GM23248 (cell line): ENCODE measurements at regions not wholly inside any gene's neighbourhood (a gene's known extent, or its start where the extent isn't known, plus 50 kb on each side); places are given as distances from the start of the nearest gene placed in this dataset.

Source experiments
- EZH2 ChIP-seq: fragments of 200-600 bp; sonication (generic); IDR thresholded peaks from 2 replicates; pipeline ENCODE4 v1.6.1; 2018; ENCODE audit warnings: antibody characterized with exemption, mild to moderate bottlenecking; ENCODE audit not compliant: insufficient read depth, poor library complexity, severe bottlenecking
- EZH2phosphoT487 ChIP-seq: fragments of 200-600 bp; sonication (generic); IDR thresholded peaks from 2 replicates; pipeline ENCODE4 v1.6.1; 2018; ENCODE audit warnings: antibody characterized with exemption, moderate library complexity, mild to moderate bottlenecking, low read depth; ENCODE audit not compliant: insufficient read depth

DNA sequence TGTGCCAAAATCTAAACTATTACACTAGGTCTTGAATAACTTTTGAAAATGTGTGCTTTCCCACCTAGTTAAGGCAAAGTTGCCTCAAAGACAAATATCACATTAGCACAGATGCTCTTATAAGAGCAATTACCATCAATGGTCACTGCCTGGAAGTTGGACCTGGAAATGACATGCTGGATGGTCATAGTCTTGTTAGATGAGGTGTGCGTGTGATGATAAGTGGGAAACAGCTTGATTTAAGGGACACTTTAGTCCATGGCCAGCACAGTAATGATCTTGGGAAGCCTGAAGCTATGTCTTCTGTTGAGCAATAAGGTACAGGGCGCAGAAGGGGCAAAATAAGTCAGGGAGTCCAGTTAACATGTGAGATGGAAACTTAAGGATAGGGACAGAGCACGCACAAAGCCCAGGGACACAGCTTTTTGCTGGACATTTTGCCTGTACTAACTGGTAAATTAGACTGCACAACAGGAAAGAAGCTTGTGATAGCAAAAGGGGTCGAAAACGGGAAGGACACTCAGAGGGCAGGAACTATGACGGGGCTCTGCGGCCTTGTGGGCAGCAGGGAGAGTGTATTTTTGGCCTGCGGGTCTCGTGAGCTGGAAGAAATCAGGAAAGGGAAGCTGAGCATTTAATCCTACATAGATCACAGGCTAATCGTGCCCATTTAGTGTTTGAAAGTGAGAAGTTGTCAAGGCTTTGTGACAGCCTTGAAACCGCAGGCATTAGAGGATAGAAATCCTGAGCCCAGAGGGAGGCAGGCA lies 66.7 kb upstream of the BMP2 start:
- TF ChIP-seq EZH2 (no peak), EZH2phosphoT487 (no peak)
